ENCODE measurements at regions not wholly inside any gene's neighbourhood (a gene's known extent, or its start where the extent isn't known, plus 50 kb on each side); places are given as distances from the start of the nearest gene placed in this dataset.

GRCh38 chr4:97106161-97106560 is 1037.1 kb downstream of the STPG2 start:
- Histone ChIP-seq H3K27me3 (ENCODE audit: control insufficient read depth, low read length) (no peaks in the 10 kb centered on the region), H3K9me3 (ENCODE audit: control insufficient read depth, insufficient read depth, low read length) (no peaks in the 10 kb centered on the region), H3K79me2 (ENCODE audit: control insufficient read depth, low read length) (no peaks in the 10 kb centered on the region), H3F3A (ENCODE audit: control insufficient read depth, insufficient read depth) (no peaks in the 10 kb centered on the region), H4K20me1 (ENCODE audit: control insufficient read depth, insufficient read depth, low read depth, low read length) (no peaks in the 10 kb centered on the region), H3K4me3 (ENCODE audit: low read length) (no peak overlapping the region), H3K36me3 (ENCODE audit: control insufficient read depth, low read length) (no peaks in the 10 kb centered on the region), H3K9me2 (replicated peaks; ENCODE audit: control insufficient read depth, low read length) (no peaks in the 10 kb centered on the region), H3K27ac (ENCODE audit: low read depth, low read length) (no peak overlapping the region), H3K4me1 (ENCODE audit: control insufficient read depth, low read length) (no peaks in the 10 kb centered on the region), H3K4me2 (ENCODE audit: low read length) (no peak overlapping the region)
- TF ChIP-seq CTCF (IDR thresholded peaks at IDR 0.05; ENCODE audit: low read depth, low read length, poor library complexity, severe bottlenecking): no peak
- TF ChIP-seq EZH2phosphoT487 (IDR thresholded peaks at IDR 0.05; ENCODE audit: borderline replicate concordance, low read length): no peak

GRCh38 chr4:97110506-97110905 is 1032.8 kb downstream of the STPG2 start:
- no peaks in the 10 kb centered on the region for H3K79me2 ChIP-seq (ENCODE audit: control insufficient read depth, low read length)
- no peaks in the 10 kb centered on the region for H3K36me3 ChIP-seq (ENCODE audit: control insufficient read depth, low read length)
- TF ChIP-seq CTCF (IDR thresholded peaks at IDR 0.05; ENCODE audit: low read depth, low read length, poor library complexity, severe bottlenecking): no peak
- no peak for TF ChIP-seq EZH2phosphoT487 (IDR thresholded peaks at IDR 0.05; ENCODE audit: borderline replicate concordance, low read length)
- no peaks in the 10 kb centered on the region for H4K20me1 ChIP-seq (ENCODE audit: control insufficient read depth, insufficient read depth, low read depth, low read length)
- H3K4me3 ChIP-seq (ENCODE audit: low read length): no peak overlapping the region
- H3K27me3 ChIP-seq (ENCODE audit: control insufficient read depth, low read length): no peaks in the 10 kb centered on the region
- H3F3A ChIP-seq (ENCODE audit: control insufficient read depth, insufficient read depth): no peaks in the 10 kb centered on the region
- H3K27ac ChIP-seq (ENCODE audit: low read depth, low read length): no peak overlapping the region
- H3K9me2 ChIP-seq (replicated peaks; ENCODE audit: control insufficient read depth, low read length): no peaks in the 10 kb centered on the region
- no peaks in the 10 kb centered on the region for H3K9me3 ChIP-seq (ENCODE audit: control insufficient read depth, insufficient read depth, low read length)
- no peaks in the 10 kb centered on the region for H3K4me1 ChIP-seq (ENCODE audit: control insufficient read depth, low read length)
- H3K4me2 ChIP-seq (ENCODE audit: low read length): no peak overlapping the region

- Histone ChIP-seq H3K9me2 (replicated peaks; ENCODE audit: control insufficient read depth, low read length) (no peaks in the 10 kb centered on the region), H3K4me1 (ENCODE audit: control insufficient read depth, low read length) (no peaks in the 10 kb centered on the region), H3K4me3 (ENCODE audit: low read length) (no peak overlapping the region), H3K9me3 (ENCODE audit: control insufficient read depth, insufficient read depth, low read length) (no peaks in the 10 kb centered on the region), H3K36me3 (ENCODE audit: control insufficient read depth, low read length) (no peaks in the 10 kb centered on the region), H3F3A (ENCODE audit: control insufficient read depth, insufficient read depth) (no peaks in the 10 kb centered on the region), H3K79me2 (ENCODE audit: control insufficient read depth, low read length) (no peaks in the 10 kb centered on the region), H3K27me3 (ENCODE audit: control insufficient read depth, low read length) (no peaks in the 10 kb centered on the region), H3K4me2 (ENCODE audit: low read length) (no peak overlapping the region), H4K20me1 (ENCODE audit: control insufficient read depth, insufficient read depth, low read depth, low read length) (no peaks in the 10 kb centered on the region), H3K27ac (ENCODE audit: low read depth, low read length) (no peak overlapping the region)
- no peak for TF ChIP-seq EZH2phosphoT487 (IDR thresholded peaks at IDR 0.05; ENCODE audit: borderline replicate concordance, low read length)
- no peak for TF ChIP-seq CTCF (IDR thresholded peaks at IDR 0.05; ENCODE audit: low read depth, low read length, poor library complexity, severe bottlenecking)
Observed at GRCh38 chr4:97116511-97116910, 1026.8 kb downstream of the STPG2 start.

- no peak overlapping the region for H3K27ac ChIP-seq (ENCODE audit: low read depth, low read length)
- no peak overlapping the region for H3K4me2 ChIP-seq (ENCODE audit: low read length)
- H3K9me3 ChIP-seq (ENCODE audit: control insufficient read depth, insufficient read depth, low read length): no peaks in the 10 kb centered on the region; the same call in 1 of the 2 replicates
Observed at GRCh38 chr4:97121493-97121892, 1021.8 kb downstream of the STPG2 start.

More at GRCh38 chr4:97121493-97121892, 1021.8 kb downstream of the STPG2 start:
- Histone ChIP-seq H3K4me3 (ENCODE audit: low read length) (no peak overlapping the region), H3K27me3 (ENCODE audit: control insufficient read depth, low read length) (no peaks in the 10 kb centered on the region), H3K36me3 (ENCODE audit: control insufficient read depth, low read length) (no peaks in the 10 kb centered on the region), H4K20me1 (ENCODE audit: control insufficient read depth, insufficient read depth, low read depth, low read length) (no peaks in the 10 kb centered on the region), H3K4me1 (ENCODE audit: control insufficient read depth, low read length) (no peaks in the 10 kb centered on the region), H3F3A (ENCODE audit: control insufficient read depth, insufficient read depth) (no peaks in the 10 kb centered on the region), H3K79me2 (ENCODE audit: control insufficient read depth, low read length) (no peaks in the 10 kb centered on the region), H3K9me2 (replicated peaks; ENCODE audit: control insufficient read depth, low read length) (no peaks in the 10 kb centered on the region)
- TF ChIP-seq CTCF (IDR thresholded peaks at IDR 0.05; ENCODE audit: low read depth, low read length, poor library complexity, severe bottlenecking): no peak
- no peak for TF ChIP-seq EZH2phosphoT487 (IDR thresholded peaks at IDR 0.05; ENCODE audit: borderline replicate concordance, low read length)

All from DOHH2 (cell line).